Uterus (tissue), 2 donors: ENCODE measurements at regions not wholly inside any gene's neighbourhood (a gene's known extent, or its start where the extent isn't known, plus 50 kb on each side); places are given as distances from the start of the nearest gene placed in this dataset.

ENCODE experiments used
- POLR2A ChIP-seq, 2 donors: fragments of 450-650 bp; IDR thresholded peaks; one replicate each; pipeline ENCODE4 v1.6.1; 2016; ENCODE audit warnings: antibody characterized with exemption in 2 of 2, mild to moderate bottlenecking in 1 of 2, moderate library complexity in 1 of 2
- TF ChIP-seq, protein P1 (sequence below), 4 experiments: fragments of 200-600 bp in 2 of 4; fragments of 450-650 bp in 2 of 4; sonication (generic) in 2 of 4; IDR thresholded peaks; one replicate each; pipeline ENCODE4 v1.5.1; 2016 to 2019; ENCODE audit warnings: antibody characterized with exemption in 4 of 4, mild to moderate bottlenecking in 2 of 4, moderate library complexity in 1 of 4

DNA sequence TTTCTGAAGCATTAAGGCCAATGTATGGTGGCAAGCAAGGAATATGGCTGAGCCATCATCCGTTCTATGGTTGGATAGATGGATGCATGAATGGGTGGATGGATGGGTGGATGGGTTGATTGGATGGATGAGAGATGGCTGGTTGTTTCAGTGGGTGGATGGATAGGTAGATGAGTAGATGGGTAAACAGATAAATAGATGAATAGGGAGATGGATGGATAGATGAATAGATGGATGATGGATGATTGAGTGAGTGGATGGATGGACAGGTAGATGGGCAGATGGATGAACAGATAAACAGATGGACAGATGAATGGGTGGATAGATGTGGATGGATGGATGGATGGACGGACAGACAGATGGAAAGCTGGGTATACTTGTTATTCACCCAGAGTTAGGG, 92.6 kb upstream of the ZNF618 start:
- TF ChIP-seq, protein P1, sequence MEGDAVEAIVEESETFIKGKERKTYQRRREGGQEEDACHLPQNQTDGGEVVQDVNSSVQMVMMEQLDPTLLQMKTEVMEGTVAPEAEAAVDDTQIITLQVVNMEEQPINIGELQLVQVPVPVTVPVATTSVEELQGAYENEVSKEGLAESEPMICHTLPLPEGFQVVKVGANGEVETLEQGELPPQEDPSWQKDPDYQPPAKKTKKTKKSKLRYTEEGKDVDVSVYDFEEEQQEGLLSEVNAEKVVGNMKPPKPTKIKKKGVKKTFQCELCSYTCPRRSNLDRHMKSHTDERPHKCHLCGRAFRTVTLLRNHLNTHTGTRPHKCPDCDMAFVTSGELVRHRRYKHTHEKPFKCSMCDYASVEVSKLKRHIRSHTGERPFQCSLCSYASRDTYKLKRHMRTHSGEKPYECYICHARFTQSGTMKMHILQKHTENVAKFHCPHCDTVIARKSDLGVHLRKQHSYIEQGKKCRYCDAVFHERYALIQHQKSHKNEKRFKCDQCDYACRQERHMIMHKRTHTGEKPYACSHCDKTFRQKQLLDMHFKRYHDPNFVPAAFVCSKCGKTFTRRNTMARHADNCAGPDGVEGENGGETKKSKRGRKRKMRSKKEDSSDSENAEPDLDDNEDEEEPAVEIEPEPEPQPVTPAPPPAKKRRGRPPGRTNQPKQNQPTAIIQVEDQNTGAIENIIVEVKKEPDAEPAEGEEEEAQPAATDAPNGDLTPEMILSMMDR (IDR thresholded peaks at IDR 0.05), result no peak
- TF ChIP-seq POLR2A (IDR thresholded peaks at IDR 0.05), result no peak
